Kidney (tissue), 10 donors: ENCODE measurements at regions not wholly inside any gene's neighbourhood (a gene's known extent, or its start where the extent isn't known, plus 50 kb on each side); places are given as distances from the start of the nearest gene placed in this dataset.
"Not testable (repeated sequence)": the region's sequence is repeated elsewhere in the genome, so short reads cannot be mapped to it uniquely, and the experiment has no call there.

Source experiments
- DNase-seq, 5 donors: peaks; one replicate each; pipeline ENCODE4 v3.0.0-alpha.2; 2013 to 2020
- FAIRE-seq: peaks from 2 replicates; lab custom pipeline; 2012; peaks lifted over from hg19 to GRCh38; lab: Jason Lieb, UNC
- H3K27ac ChIP-seq, 2 donors: one replicate each; pipeline ENCODE4 v1.7.0; 2013; ENCODE audit warnings: low read depth in 2 of 2, low read length in 2 of 2, inconsistent platforms in 1 of 2
- H3K27me3 ChIP-seq: one replicate; pipeline ENCODE4 v1.7.1; 2013; ENCODE audit warnings: low read length, inconsistent platforms; ENCODE audit not compliant: control insufficient read depth, insufficient read depth
- H3K36me3 ChIP-seq, 3 donors: one replicate each; pipeline versions ENCODE4 v1.7.0 to v1.7.1; 2013; ENCODE audit warnings: low read length in 3 of 3, control low read depth in 1 of 3, inconsistent platforms in 1 of 3; ENCODE audit not compliant: insufficient read depth in 3 of 3, control insufficient read depth in 2 of 3
- H3K4me1 ChIP-seq, 3 donors: one replicate each; pipeline versions ENCODE4 v1.7.0 to v1.7.1; 2013; ENCODE audit warnings: low read length in 3 of 3, inconsistent platforms in 1 of 3, low read depth in 1 of 3; ENCODE audit not compliant: control insufficient read depth in 2 of 3, insufficient read depth in 2 of 3
- H3K4me3 ChIP-seq, 3 donors: one replicate each; pipeline versions ENCODE4 v1.7.0 to v1.8.1; 2013; ENCODE audit warnings: low read length in 3 of 3, control low read depth in 1 of 3, inconsistent platforms in 1 of 3
- H3K9ac ChIP-seq, 3 donors: one replicate each; pipeline versions ENCODE4 v1.7.0 to v1.7.1; 2013; ENCODE audit warnings: low read length in 3 of 3, control low read depth in 1 of 3, inconsistent platforms in 1 of 3
- H3K9me3 ChIP-seq, 3 donors: one replicate each; pipeline versions ENCODE4 v1.7.0 to v1.7.1; 2013; ENCODE audit warnings: low read length in 3 of 3, control low read depth in 1 of 3, inconsistent platforms in 1 of 3; ENCODE audit not compliant: control insufficient read depth in 2 of 3, insufficient read depth in 1 of 3
- intact Hi-C: fragments of 100-400 bp; cut with DNase I; formaldehyde crosslinking; loops from one replicate; pipeline ENCODE4 v1.11.1; 2022
- donor health status: control.
- donor health status: control.
- donor health status: DM: yes; HTN: yes; CAD: no.
- donor health status: Normal renal cell carcinoma (clear cell type).

DNA sequence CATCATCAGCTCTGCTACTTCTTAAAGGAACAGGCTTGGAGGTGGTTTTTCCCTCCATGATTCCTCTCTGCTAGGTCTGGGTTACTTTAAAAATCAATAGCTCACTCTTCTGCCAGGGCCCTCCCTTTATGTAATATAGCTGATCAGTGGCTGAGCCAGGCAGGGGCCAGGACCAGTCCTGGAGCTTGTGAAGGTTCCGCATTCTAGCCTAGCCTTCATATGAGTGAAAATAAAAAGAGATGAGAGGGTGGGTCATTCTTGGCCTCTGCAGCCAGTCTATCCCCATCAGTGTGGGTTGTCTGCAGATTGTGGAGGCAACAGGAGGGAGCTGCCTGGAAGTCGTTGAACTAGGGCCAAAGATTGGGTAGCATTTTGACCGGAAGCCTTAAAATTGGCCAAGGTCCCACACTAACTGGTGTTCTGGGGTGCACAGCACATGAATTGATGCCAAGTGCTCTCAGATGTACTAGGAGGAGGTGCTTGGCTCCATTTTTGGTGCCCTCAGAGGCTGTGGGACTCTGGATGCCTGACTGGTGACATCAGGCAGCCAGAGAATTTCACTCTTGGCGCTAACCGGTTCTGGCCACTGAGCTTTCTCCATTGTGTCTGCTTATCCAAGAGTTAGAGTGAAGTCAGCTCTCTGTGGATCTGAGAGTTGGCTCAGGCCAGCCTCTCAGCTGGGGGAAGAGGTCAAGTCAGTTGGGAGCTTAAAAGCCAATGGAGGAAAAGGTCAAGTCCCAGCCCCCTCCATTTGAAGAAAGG is 93.7 kb upstream of the FAM72C start:
- H3K9ac ChIP-seq, FAIRE-seq, H3K9me3 ChIP-seq, H3K4me3 ChIP-seq, H3K27me3 ChIP-seq, DNase-seq, H3K27ac ChIP-seq, H3K36me3 ChIP-seq, intact Hi-C loops, H3K4me1 ChIP-seq: not testable (repeated sequence)

DNA sequence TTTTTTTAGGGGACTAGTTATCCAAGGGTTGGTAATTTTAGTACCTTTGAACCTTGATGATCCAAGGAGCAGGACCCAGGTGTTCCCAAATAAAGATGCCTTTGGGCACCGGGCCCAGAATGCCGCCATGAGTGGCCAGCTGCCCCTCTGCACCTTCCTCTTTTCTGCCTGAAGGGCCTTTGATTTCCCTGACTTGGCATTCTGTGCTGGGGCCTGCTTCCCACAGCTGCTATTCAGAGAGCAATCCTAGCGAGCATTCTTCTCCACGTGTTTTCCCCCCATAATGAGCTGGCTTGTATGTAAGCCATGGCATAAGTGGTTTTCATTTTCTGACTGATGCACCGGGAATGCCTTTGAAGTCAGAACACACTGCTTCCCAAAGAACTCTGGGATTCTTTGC is 77.6 kb upstream of the FAM72C start:
- DNase-seq, H3K4me1 ChIP-seq, H3K27me3 ChIP-seq, H3K4me3 ChIP-seq, H3K9ac ChIP-seq, FAIRE-seq, intact Hi-C loops, H3K27ac ChIP-seq, H3K36me3 ChIP-seq, H3K9me3 ChIP-seq: not testable (repeated sequence)

DNA sequence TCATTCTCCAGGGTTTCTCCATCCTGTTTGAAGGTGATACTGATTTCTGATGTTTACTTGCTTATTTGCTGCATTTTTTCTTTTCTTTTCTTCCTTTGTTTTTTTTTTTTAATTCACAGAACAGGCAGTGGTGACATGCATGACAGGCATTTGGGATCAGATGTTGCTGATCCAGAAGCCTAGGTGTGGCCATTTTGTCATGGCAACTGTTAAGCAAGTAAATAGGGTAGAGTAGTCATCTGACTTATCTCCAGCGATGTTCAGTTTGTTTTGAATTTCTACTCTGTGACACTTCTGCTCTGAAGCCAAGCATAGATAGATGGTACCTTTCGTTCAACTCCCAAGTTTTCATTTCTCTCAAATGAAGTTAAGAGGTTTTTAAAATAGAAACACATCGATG is 74.9 kb upstream of the FAM72C start:
- DNase-seq, intact Hi-C loops, H3K36me3 ChIP-seq, H3K4me3 ChIP-seq, H3K9me3 ChIP-seq, H3K27ac ChIP-seq, H3K9ac ChIP-seq, H3K27me3 ChIP-seq, H3K4me1 ChIP-seq, FAIRE-seq: not testable (repeated sequence)

DNA sequence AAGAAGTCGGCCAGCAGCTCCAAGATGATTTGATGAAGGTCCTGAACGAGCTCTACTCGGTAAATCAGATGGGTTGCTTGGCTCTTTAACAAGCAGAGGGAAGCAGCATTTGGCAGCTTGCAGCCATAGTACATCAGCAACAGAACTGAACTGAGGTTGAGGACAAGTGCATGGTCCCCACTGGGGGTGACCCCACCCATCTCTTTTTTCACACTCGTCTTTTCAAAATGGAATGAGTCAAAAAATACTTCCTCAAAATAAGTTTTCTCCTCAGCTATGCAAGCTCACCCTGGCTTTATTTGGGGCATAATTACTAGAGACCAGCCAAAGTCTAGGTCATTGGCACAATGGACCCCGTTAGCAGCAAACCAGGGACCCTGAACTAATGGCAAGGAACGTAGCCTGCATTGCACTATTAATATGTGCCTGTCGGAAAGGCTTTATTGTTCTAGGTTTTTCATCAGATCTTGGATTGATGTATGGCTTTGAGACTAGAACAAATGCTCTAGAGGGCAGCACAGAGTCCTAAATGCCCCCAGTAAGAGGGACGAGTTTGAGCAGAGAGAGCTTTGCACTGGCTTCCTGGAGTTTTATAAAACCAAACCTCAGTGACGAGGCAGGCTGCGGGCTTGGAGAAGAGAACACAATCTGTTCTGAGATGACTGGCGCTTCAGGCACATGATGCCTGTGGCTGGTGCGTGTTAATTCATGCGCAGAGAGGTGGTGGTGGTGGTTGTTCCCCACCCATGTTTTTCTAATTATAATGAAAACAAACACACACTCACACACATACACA is 74.2 kb upstream of the FAM72C start:
- FAIRE-seq, H3K9me3 ChIP-seq, H3K36me3 ChIP-seq, DNase-seq, H3K4me3 ChIP-seq, H3K27me3 ChIP-seq, H3K9ac ChIP-seq, H3K27ac ChIP-seq, H3K4me1 ChIP-seq, intact Hi-C loops: not testable (repeated sequence)

DNA sequence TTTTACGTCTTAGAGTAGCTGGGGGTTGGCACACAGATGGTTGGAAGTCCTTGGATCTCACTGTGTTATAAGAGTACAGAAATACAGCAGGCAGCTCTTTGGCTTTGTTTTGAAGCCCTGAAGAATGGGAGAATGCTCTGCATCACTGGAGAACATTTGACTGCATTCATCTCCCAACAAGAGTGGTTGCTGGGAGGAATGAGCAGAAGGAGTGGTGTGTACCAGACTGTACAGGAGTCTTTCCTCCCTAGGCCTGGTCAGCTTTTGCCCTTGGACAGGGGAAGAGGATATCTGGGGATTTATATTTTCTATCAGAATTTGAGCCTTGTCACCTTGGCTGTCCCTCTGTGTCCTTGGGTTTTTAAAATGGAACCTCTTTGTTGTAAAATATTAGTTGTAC is 70.5 kb upstream of the FAM72C start:
- H3K36me3 ChIP-seq, intact Hi-C loops, H3K4me1 ChIP-seq, H3K9me3 ChIP-seq, H3K9ac ChIP-seq, DNase-seq, H3K27me3 ChIP-seq, H3K4me3 ChIP-seq, FAIRE-seq, H3K27ac ChIP-seq: not testable (repeated sequence)

DNA sequence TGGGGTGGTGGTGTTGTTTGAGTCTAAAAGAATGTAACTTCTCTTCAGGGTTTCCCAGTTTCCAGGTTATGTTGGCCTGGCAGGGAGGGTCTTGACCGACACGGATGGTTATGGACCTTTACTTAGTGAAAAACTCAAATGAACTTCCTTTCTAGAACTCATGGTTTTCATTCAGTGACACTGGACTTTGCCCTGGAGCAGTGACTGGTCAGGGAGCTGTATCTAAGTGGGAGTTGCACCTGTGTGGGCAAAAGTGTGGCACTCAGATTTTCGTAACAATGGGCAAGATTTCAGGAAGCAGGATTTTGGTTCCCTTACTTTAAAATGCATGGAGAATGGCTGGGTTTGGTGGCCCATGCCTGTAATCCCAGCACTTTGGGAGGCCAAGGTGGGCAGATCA is 68.5 kb upstream of the FAM72C start:
- H3K4me3 ChIP-seq, FAIRE-seq, H3K27ac ChIP-seq, H3K9ac ChIP-seq, H3K4me1 ChIP-seq, DNase-seq, intact Hi-C loops, H3K27me3 ChIP-seq, H3K9me3 ChIP-seq, H3K36me3 ChIP-seq: not testable (repeated sequence)

DNA sequence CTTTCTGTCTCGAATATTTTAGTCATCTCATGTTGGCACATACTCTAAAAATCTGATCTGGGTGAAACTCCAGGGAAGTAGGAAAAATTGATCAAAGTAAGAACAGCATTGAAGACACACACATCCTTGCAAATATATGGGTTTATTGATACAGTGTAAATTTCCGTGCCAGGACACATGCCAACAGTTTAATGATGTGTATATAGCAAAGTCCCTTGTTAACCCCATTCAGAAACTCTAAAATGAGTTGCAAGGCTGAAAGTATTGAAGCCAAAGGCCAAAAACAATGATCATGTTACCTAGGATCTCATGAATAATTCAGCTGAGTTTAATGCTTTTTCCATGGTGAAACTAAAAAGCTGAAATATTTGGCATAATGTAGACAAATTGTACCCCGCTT is 62.3 kb upstream of the FAM72C start:
- FAIRE-seq, H3K9me3 ChIP-seq, H3K27me3 ChIP-seq, H3K4me1 ChIP-seq, H3K27ac ChIP-seq, intact Hi-C loops, H3K36me3 ChIP-seq, H3K9ac ChIP-seq, DNase-seq, H3K4me3 ChIP-seq: not testable (repeated sequence)

DNA sequence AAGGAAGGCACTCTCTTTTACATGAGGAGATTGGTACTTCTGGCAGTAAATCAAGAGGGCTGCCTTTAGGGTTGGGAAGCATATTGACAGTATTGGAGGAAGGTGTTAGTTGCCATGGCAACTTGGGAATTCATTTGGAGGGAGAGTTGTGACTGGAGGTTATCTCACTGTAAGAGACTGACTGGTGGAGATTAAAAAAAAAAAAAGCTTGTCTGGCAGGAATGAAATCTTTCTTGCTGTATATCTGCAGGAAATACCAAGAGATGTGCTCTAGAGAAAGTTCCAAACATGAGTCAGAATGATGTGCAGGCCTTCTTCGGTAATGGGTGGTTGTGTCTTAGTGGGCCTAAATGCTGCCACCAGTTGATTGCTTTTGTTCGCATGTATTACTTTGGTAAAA is 59.8 kb upstream of the FAM72C start:
- H3K27ac ChIP-seq, H3K27me3 ChIP-seq, FAIRE-seq, DNase-seq, H3K4me3 ChIP-seq, H3K9ac ChIP-seq, H3K4me1 ChIP-seq, H3K36me3 ChIP-seq, intact Hi-C loops, H3K9me3 ChIP-seq: not testable (repeated sequence)
